Putamen (tissue), 1 donor: ENCODE measurements at regions not wholly inside any gene's neighbourhood (a gene's known extent, or its start where the extent isn't known, plus 50 kb on each side); places are given as distances from the start of the nearest gene placed in this dataset.
"Not testable (repeated sequence)": the region's sequence is repeated elsewhere in the genome, so short reads cannot be mapped to it uniquely, and the experiment has no call there.

Experiments used
- DNase-seq: peaks from one replicate; pipeline ENCODE4 v3.0.0-alpha.2; 2016; ENCODE audit warnings: low spot score

DNA sequence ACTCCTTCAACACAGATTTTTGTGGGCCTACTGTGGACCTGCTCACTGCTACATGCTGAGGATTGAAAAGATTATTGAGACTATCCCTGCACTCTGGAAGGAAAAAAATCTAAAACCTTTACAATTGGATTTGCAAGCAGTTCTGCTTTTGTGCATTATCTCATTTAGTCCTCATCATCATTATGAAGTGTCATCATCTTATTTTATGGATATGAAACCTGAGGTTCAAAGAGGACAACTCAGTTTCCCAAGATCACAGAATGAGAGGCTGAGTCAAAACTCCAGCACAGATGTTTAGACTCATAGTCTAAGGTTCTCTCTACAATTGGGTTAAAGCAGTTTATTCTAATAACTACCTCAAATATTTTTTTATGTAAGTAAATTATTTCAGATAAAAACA is 160.2 kb upstream of the MARCKS start:
- DNase-seq, result no peak

DNA sequence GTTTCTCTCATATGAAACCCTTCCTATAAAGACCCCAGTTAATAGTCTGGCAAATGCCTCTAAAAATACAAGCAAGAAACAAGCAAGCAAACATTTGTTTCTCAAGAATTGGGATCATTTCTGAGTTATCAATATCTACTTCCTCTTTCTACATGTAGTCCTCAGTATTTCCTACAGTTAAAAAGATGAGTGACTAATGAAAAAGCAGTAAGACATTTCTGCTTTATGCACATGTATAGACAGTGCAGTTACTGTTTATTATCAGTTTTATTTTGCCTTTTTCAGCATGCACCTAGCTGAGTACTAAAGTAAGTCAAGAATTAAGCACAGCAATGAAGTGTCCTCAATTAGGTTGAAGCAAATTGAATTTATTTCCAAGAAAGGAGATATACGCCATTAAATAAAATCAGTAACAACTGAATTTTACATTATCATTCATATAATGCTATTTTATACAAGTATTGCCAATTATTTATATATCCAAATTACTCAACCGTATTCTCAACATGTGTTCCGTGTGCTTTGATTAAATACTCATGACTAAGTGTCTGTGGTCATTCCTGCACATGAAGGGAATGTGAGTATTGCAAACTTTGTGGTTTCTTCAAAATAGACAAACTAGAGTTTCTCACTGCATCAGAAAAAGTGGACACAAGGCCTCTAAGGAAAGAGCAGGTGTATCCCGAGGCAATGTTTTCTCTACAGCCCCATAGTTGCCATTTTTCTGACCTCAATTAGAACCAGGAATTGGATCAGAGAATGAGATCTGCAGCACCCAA is 159.3 kb upstream of the MARCKS start:
- DNase-seq, result no peak

- DNase-seq, result no peak
These were observed 157.9 kb upstream of the MARCKS start for GRCh38 chr6:113699239-113699638.

DNA sequence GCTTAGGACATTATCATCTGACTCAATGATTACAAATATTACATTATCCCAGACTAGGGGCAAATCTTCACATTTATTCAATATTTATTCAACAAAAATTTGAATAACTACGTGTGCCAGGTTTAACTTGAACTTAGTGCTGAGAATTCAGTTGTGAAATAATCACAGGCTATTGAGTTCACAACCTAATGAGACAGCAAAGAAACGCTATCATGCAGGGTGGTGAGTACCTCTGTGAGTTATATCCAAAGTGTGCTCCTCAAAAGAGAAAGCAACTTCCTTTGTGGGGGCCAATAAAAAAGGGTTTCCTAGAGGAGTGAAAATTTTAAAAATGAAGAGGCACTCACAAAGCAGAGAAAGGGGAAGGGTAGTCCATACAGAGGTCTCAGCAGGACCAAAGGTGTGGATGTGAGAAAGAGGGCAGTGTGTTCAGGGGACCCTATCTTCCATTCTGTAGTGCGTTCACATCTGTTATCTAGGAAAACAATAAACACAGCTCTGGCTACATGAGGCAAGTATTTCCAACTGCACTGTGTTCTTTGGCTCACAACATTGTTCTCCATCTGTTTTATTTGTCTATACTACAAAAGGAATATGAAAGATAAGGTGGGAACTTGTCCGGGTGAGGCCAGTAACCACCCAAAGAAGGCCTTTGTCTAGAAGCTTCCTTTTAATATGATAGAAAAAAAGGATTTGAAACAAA is 155.4 kb upstream of the MARCKS start:
- DNase-seq, result no peak

DNA sequence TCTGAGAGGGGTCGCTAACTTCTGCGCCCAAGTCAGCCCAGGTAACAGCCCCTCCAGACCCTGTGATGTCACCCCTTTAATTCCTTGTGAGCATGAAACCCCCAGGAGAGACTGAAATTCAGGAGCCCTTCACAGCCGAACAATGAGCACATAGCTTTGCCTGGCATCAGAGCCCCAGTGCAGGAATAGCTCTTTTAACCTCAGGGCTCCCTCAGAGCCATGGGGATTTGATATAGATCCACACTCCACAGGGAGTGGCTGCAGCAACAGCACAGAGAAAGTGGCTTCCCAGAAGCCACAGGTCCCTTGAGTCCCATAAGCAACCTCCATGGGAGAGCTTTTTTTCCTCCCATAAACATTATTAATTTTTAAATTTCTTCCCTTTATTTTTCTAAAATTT is 150.0 kb upstream of the MARCKS start:
- no peak for DNase-seq

DNA sequence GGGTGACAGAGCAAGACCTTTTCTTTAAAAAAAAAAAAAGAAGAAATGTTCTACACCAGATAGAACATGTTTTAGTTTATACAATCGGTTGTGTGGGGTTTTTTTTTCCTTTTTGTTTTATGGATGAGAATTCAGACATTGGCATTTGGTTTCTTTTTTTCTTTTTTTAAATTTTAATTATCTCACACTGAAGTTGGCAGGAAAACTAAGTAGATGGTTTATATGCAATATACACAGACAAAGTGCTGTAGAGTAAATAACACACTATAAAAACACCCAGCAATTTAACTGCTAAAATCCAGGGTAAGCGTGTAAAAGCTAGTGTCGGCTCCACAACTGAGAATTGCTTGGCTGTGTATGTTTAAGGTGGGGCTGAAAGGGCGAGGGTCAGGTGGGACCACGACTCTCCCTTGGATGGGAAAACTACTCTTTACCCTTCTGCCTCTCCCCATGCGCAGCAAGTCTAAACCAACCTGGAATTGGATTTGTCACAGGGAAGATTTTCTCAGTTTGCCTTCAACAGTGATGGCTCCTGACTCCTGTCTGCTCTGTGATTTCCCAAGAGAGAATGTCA is 147.1 kb upstream of the MARCKS start:
- DNase-seq, result no peak

DNA sequence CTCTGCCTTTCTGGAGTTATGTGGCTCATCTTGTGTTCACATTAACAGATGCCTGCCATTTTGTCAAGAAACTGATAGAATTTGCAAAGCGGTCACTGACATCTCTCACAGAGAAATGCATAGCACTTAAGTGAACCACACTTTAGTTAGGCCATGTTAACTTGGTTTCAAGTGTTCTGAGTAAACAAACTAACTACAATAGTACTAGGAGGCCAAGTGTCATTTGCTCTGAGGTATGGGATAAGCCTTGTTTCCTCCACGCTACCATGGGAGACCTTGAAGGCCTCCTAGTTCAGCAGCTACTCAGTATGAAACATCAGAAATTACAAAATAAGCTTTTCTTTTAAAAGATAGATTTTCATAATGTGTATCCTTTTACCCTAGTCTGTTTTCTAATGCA is 143.5 kb upstream of the MARCKS start:
- DNase-seq, result no peak

- DNase-seq, result no peak
These were observed 138.6 kb upstream of the MARCKS start for GRCh38 chr6:113718588-113718987.

DNA sequence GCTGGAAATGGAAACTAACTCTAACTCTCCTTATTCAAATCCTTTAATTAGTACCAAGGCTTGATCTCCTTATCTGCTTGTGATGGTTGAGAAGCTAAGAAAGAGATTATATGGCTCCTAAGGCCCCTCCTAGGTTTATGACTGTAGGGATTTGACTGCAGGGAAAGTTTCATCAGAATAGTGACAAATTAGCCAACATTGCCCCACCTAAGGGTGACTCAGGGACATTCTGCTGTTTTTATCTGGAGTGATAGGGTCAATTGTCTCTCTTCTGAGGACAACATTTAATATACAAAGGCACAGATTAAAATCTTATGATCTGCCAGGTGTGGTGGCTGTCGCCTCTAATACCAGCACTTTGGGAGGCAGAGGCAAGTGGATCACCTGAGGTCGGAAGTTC is 138.1 kb upstream of the MARCKS start:
- DNase-seq, result no peak

DNA sequence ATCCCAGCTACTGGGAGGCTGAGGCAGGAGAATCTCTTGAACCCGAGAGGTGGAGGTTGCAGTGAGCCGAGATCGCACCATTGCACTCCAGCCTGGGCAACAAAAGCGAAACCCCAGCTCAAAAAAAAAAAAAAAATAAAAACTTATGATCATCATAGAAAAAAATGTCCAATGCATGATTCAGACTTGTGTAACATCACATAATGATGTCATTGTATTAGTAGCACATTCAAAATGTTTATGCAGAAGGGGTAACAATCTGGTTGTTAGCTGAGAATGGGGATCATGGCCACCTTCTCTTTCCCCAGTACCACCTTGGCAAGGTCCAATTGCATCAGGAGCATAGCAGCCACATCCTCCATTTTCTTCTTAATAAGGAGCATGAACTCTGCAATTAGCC is 137.6 kb upstream of the MARCKS start:
- no peak for DNase-seq

GRCh38 chr6:113723182-113723581 is 134.0 kb upstream of the MARCKS start:
- no peak for DNase-seq

- not testable (repeated sequence) for DNase-seq
These were observed 132.2 kb upstream of the MARCKS start for GRCh38 chr6:113724927-113725326.

DNA sequence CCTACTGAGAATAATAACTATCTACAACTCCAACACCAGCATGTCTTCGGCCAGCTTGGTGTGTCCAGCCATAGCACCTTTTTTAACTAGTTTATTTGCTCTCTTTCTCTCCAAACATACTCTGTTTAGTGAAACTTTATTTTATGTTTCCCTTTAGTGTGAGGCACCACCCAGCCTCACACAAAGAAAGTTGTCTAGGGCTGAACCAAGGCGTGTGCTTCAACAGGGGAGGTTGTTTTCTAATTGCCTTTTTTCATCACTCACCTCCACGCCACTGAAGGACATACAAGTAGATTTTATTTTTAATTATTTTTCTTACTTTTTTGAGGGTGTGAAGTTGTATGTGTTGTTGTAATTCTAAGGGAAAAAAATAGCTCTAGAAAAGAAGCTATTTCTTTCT is 125.6 kb upstream of the MARCKS start:
- DNase-seq, result no peak

DNA sequence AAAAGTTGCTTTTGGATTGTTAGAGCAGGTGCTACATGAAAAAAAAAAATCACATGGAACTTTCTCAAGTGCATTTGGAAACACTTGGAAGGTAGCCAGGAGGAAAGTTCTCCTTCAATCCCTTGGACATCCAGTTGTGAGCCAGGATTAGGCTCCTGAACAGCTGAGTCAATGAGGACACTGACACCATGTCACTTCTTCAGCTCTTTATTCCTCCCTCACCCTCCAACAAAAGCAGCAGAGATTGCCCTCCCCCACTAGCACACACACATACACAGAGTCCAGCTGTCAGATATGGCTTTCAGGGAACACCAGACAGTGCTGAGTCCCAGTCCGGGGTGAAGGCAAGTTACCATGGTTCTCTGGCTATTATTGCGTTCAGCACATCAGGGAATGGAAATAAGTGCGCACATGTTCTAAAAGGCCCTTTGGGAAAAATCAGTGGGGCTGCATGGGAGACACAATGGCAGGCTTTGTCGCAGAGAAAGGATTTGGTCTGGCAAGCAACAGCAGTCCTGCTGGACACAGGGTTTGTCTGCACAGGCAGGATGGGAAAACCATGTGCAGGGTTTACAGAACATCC is 124.7 kb upstream of the MARCKS start:
- peak; percentile 62 for DNase-seq

DNA sequence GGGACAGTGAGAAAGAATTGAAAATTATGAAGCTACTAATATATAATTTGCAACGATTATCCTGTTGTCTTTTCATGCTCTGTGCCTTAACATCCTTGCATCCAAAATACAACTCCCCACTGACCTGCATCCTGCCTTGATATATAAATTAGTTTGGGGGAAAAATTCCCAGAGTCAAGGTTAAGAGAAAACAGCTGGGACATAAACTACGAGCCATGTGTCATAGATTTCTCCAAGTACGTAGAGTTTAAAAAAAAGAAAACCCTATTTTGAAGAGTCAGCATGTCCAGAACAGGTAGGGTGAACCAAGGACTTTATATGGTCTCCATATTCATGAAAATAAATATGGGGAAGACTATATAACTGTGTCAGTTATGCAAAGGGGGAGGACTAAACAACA is 123.8 kb upstream of the MARCKS start:
- no peak for DNase-seq

DNA sequence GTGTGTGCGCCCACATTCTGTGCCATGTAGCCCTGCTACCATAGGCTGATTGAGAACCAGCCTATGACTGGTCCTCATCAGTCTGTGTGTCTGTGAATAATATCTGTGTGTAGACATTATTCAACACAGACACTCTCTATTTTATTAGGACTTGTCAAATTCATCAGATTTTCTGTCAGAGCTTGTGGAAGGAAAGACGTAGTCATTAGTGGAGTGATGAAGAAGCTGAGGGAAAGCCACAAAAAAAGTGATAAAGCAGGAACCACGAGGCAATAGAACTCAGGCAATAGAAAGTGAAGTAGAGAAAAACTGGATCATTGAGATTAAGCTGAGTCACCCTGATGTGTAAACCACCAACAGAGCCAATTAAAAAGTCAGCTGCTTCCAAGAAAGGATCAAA is 122.2 kb upstream of the MARCKS start:
- DNase-seq, result no peak

- no peak for DNase-seq
These were observed 121.7 kb upstream of the MARCKS start for GRCh38 chr6:113735491-113735890.

DNA sequence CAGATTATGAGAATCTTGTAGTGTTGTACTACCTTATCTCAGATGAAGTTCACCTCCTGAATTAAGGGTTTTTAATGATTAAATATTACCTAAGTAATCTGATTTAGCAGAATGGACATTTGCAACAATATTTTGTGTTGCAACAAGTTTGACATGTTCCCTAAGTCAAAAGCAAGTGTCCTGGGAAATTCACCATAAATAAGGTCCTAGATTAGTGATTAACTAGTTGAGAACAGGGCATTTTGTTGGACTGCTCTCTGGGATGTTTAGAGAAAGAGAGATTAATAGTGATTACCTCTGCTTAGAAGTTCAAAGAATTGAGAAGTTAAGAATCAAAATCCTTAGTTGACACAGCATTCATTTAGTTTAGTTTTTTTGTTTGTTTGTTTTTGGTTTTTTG is 120.2 kb upstream of the MARCKS start:
- no peak for DNase-seq

DNA sequence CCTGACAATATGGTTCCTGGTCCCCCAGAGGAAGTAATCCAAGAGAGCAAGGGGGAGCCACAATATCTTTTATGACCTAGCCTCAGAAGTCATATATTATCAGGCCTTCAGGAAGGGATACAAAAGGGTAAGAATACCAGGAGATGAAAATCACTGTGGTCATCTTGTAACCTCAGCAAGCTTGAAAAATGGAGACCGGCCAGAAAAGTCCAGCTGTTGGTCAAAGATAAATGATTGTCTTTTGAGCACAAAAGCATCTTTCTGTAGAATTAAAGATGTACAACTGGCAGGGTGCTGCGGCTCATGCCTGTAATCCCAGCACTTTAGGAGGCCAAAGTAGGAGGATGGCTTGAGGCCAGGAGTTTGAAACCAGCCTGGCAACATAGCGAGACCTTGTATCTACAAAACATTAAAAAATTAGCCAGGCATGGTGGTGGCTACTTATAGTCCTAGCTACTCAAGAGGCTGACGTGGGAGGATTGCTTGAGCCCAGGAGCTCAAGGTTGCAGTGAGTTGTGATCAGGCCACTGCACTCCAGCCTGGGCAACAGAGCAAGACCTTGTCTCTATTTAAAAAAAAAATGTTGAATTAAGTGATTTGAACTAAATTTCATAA is 118.0 kb upstream of the MARCKS start:
- no peak for DNase-seq

DNA sequence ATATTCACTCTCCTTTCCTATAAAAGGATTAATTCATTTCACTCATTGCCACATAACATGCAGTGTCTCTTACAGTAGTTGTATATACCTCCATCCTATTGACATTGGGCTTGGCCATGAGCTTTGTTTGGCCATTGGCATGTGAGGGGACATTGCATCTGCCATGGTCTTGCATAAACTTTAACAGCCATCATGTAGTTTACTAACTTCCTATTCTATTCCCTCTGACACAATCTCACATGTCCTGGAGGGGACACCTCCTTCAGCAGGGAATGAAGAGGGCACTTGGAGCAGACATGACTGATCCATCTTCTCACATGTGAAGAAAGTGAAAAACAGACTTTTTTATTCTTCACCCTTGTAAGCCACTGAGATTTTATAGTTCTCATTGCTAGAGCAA is 115.5 kb upstream of the MARCKS start:
- DNase-seq, result no peak

GRCh38 chr6:113742342-113742741 is 114.8 kb upstream of the MARCKS start:
- DNase-seq, result no peak

GRCh38 chr6:113744861-113745260 is 112.3 kb upstream of the MARCKS start:
- DNase-seq, result no peak
